ENCODE measurements at regions not wholly inside any gene's neighbourhood (a gene's known extent, or its start where the extent isn't known, plus 50 kb on each side); places are given as distances from the start of the nearest gene placed in this dataset.

DNA sequence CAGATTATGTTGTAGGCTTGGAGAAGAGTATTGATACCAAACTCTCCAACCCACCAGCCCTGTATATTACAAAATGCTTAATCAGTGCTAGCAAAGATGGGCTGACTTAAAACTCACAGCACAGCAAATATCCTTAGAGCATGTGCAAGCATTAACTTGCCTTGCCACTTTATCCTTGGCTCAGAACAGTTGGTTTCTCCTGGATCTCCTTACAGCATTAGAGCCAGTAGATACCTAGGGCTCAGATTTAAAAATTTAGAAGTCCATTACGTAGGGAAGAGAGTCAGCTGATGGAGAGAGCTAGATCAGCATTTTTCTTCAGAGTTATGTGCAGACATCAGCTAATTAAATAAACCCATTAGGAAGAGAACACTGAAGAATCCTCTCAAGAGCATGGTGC, 198.5 kb upstream of the ZBED5 start:
- Histone ChIP-seq H3K27ac (ENCODE audit: low read depth, low read length) (no peak overlapping the region), H4K20me1 (ENCODE audit: insufficient read depth, low read length) (no peaks in the 10 kb centered on the region), H2AFZ (ENCODE audit: low read length) (no peak overlapping the region), H3K36me3 (ENCODE audit: insufficient read depth, low read length) (no peaks in the 10 kb centered on the region), H3K9me3 (ENCODE audit: low read depth, low read length) (no peaks in the 10 kb centered on the region), H3K4me3 (ENCODE audit: insufficient read depth, low read length) (no peak overlapping the region), H3K79me2 (ENCODE audit: insufficient read depth, low read length) (no peaks in the 10 kb centered on the region), H3K4me2 (ENCODE audit: insufficient read depth, low read length) (no peak overlapping the region), H3K4me1 (ENCODE audit: insufficient read depth, low read length) (no peaks in the 10 kb centered on the region), H3K27me3 (ENCODE audit: insufficient read depth, low read length) (peaks cover 4% of the 10 kb centered on the region)
- TF ChIP-seq, protein P1, sequence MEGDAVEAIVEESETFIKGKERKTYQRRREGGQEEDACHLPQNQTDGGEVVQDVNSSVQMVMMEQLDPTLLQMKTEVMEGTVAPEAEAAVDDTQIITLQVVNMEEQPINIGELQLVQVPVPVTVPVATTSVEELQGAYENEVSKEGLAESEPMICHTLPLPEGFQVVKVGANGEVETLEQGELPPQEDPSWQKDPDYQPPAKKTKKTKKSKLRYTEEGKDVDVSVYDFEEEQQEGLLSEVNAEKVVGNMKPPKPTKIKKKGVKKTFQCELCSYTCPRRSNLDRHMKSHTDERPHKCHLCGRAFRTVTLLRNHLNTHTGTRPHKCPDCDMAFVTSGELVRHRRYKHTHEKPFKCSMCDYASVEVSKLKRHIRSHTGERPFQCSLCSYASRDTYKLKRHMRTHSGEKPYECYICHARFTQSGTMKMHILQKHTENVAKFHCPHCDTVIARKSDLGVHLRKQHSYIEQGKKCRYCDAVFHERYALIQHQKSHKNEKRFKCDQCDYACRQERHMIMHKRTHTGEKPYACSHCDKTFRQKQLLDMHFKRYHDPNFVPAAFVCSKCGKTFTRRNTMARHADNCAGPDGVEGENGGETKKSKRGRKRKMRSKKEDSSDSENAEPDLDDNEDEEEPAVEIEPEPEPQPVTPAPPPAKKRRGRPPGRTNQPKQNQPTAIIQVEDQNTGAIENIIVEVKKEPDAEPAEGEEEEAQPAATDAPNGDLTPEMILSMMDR (IDR thresholded peaks at IDR 0.05; ENCODE audit: extremely low read depth, low read depth, low read length), result no peak
- no peak for DNase-seq (ENCODE audit: insufficient read length, low spot score, missing footprints)

DNA sequence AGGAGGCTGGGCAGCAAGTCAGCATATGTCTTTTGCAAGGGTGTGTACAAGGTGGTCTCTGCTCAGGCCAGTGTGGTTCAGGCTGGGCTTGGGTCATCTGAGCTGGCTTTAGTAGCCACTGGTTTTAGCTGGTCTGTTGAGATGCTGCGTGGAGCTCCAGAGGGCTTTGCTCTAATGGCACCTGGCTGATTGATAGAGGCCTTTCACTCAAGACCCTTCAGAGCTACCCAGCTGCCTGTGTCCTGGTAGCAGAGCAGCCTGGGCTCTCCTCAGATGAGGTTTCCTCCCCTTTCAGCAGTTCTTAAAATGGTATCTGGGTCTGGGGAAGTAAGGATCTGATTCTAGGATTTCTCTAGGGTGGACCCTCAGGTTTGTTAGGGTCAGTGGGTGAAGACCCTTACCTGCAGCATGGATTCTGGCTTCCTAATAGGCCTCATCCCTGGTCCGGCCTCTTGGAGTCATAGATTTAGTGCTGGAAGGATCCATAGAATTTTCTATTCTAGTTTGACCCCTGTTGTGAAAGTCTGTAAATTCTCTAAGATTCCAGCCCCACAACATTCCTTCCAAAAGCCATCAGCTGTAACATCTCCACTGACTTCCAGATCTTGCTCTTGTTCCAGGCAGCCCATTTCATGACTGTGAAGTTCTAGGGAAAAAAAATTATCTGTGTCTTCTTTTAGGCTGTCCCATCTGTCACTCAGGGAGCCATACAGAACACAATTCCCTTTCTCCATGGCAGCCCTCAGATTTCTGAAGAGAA, 190.2 kb upstream of the ZBED5 start:
- H3K36me3 ChIP-seq (ENCODE audit: insufficient read depth, low read length), result no peaks in the 10 kb centered on the region
- no peaks in the 10 kb centered on the region for H3K9me3 ChIP-seq (ENCODE audit: low read depth, low read length)
- TF ChIP-seq, protein P1 (IDR thresholded peaks at IDR 0.05; ENCODE audit: extremely low read depth, low read depth, low read length), result no peak

DNA sequence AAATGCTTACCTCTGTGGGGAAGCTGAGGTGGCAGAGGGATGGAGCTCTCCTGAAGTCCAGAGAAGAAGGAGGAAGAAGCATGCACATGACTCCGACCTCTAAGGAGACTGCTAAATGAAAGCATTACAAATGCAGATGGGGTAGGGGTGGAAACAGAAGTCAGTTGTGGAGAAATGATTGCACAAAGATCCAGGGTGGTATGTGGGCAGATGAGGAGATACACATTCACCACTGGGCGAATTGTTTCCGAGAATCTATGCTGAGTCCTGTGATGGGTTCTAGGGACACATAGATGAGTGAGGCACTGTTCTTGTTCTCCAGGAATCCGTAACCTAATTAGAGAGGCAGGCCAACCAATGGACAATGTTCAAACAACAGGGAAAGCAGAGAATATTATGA, 188.9 kb upstream of the ZBED5 start:
- no peaks in the 10 kb centered on the region for H3K36me3 ChIP-seq (ENCODE audit: insufficient read depth, low read length)
- H4K20me1 ChIP-seq (ENCODE audit: insufficient read depth, low read length), result no peaks in the 10 kb centered on the region
- H3K4me2 ChIP-seq (ENCODE audit: insufficient read depth, low read length), result no peak overlapping the region
- DNase-seq (ENCODE audit: insufficient read length, low spot score, missing footprints), result peak; percentile 8
- H3K4me1 ChIP-seq (ENCODE audit: insufficient read depth, low read length), result no peaks in the 10 kb centered on the region
- H3K79me2 ChIP-seq (ENCODE audit: insufficient read depth, low read length), result no peaks in the 10 kb centered on the region
- no peak overlapping the region for H3K27ac ChIP-seq (ENCODE audit: low read depth, low read length)
- no peaks in the 10 kb centered on the region for H3K9me3 ChIP-seq (ENCODE audit: low read depth, low read length)
- no peak overlapping the region for H2AFZ ChIP-seq (ENCODE audit: low read length)
- TF ChIP-seq, protein P1 (IDR thresholded peaks at IDR 0.05; ENCODE audit: extremely low read depth, low read depth, low read length), result no peak
- H3K27me3 ChIP-seq (ENCODE audit: insufficient read depth, low read length), result peaks cover 14% of the 10 kb centered on the region
- no peak overlapping the region for H3K4me3 ChIP-seq (ENCODE audit: insufficient read depth, low read length)

More for the DNA sequence above, 190.2 kb upstream of the ZBED5 start:
- Histone ChIP-seq H3K79me2 (ENCODE audit: insufficient read depth, low read length) (no peaks in the 10 kb centered on the region), H3K4me2 (ENCODE audit: insufficient read depth, low read length) (no peak overlapping the region), H3K4me1 (ENCODE audit: insufficient read depth, low read length) (no peaks in the 10 kb centered on the region), H3K27me3 (ENCODE audit: insufficient read depth, low read length) (peaks cover 14% of the 10 kb centered on the region), H3K4me3 (ENCODE audit: insufficient read depth, low read length) (no peak overlapping the region), H2AFZ (ENCODE audit: low read length) (no peak overlapping the region), H4K20me1 (ENCODE audit: insufficient read depth, low read length) (no peaks in the 10 kb centered on the region), H3K27ac (ENCODE audit: low read depth, low read length) (no peak overlapping the region)
- no peak for DNase-seq (ENCODE audit: insufficient read length, low spot score, missing footprints)

DNA sequence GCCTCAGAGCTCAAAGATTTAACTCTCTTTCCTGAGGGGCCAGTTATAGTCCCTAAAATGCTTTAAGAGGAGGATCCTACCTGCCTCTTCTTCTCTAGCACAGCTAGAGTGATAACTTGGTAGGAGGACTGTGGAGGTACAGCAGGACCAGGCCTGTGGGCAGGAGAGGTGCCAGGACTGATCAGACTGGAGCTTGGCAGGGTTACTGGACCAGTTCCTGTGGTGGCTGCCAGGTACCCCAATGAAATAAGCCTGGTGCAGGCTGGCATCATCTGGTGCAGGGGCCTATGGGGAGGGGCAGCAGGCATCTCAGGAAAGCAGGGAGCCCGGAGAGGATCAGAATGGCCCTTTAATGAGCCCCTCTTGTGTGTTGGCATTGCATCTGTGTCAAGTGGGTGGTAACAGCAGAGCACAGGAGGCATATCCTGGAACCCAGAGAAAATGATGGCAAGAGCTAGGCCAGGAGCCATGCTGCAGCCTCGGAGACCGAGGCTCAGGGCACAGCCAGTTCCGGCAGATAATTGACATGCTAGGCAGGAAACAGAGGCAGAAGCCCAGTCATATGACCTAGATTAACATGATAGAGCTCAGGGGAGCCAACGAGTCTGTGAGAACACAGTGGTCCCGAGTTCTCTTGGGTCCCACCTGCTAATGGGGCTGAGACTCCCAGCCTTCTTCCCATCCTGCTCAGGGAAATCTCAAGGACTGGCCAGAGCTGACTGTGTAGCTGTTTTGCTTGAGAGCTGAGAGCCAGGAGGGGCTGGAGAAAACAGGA, 187.5 kb upstream of the ZBED5 start:
- TF ChIP-seq, protein P1 (IDR thresholded peaks at IDR 0.05; ENCODE audit: extremely low read depth, low read depth, low read length), result no peak

More for the DNA sequence above, 187.5 kb upstream of the ZBED5 start:
- no peak overlapping the region for H2AFZ ChIP-seq (ENCODE audit: low read length)
- H4K20me1 ChIP-seq (ENCODE audit: insufficient read depth, low read length), result no peaks in the 10 kb centered on the region
- H3K4me2 ChIP-seq (ENCODE audit: insufficient read depth, low read length), result no peak overlapping the region
- no peak overlapping the region for H3K4me3 ChIP-seq (ENCODE audit: insufficient read depth, low read length)
- peaks cover 12% of the 10 kb centered on the region for H3K27me3 ChIP-seq (ENCODE audit: insufficient read depth, low read length)
- no peaks in the 10 kb centered on the region for H3K9me3 ChIP-seq (ENCODE audit: low read depth, low read length)
- H3K79me2 ChIP-seq (ENCODE audit: insufficient read depth, low read length), result no peaks in the 10 kb centered on the region
- no peaks in the 10 kb centered on the region for H3K36me3 ChIP-seq (ENCODE audit: insufficient read depth, low read length)
- no peak overlapping the region for H3K27ac ChIP-seq (ENCODE audit: low read depth, low read length)
- no peaks in the 10 kb centered on the region for H3K4me1 ChIP-seq (ENCODE audit: insufficient read depth, low read length)
- DNase-seq (ENCODE audit: insufficient read length, low spot score, missing footprints), result no peak
